Astrocyte of the spinal cord (primary cell): ENCODE measurements at regions not wholly inside any gene's neighbourhood (a gene's known extent, or its start where the extent isn't known, plus 50 kb on each side); places are given as distances from the start of the nearest gene placed in this dataset.

Experiments used
- DNase-seq: peaks from one replicate; pipeline ENCODE4 v3.0.0; 2011; ENCODE audit warnings: low read depth, low spot score
- H3K4me3 ChIP-seq: 2 replicates; pipeline ENCODE4 v1.5.1; 2011; ENCODE audit warnings: low read depth, mild to moderate bottlenecking, low read length, moderate library complexity
- in situ Hi-C: cut with HindIII; loops from 2 replicates; pipeline ENCODE4 v1.10.0; 2017; ENCODE audit warnings: low sequenced_read_pairs
- TF ChIP-seq, protein P1 (sequence below): IDR thresholded peaks from 2 replicates; pipeline ENCODE4 v1.5.1; 2012; ENCODE audit warnings: low read depth, mild to moderate bottlenecking, low read length, inconsistent platforms

DNA sequence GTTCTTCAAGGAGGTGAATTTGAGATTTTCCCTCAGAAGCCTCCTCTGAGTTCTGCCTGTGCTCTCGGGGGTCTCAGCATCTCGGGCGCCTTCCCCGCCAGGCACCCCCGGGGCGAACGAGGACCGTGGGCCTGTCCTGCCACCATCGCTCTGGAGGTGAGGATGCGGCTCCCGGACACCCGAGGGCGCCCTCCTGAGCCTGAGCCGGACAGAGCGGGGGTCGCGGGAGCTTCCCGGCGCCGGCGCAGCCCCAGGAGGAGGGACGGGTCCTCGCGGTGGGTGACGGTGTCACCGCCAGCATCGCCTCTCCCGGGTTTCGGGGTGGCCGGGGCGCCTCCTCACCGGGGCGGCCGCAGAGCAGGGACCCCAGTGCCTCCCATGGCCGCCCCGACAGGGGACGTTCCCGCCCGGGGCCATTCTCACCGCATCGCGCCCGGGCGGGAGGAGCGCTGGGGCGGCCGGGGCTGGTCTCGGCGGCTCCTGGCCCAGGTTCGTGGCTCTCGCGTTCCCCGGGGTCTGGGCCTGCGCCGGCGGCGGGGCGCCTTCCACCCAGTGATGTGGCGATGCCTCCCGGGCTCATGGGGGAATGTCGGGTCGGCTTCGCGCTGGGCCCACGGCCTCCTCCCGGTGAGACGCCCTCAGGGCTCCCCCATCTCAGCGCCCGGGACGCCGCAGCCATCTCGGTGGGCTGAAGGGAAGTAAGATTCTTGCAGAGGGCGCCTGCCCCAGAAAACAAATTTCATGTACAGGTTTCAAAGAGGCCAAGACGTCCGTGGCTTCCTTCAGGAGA is 210.5 kb downstream of the ERMARD start:
- no peak for DNase-seq
- no peak overlapping the region for H3K4me3 ChIP-seq
- in situ Hi-C loops: no loop called here
- TF ChIP-seq, protein P1, sequence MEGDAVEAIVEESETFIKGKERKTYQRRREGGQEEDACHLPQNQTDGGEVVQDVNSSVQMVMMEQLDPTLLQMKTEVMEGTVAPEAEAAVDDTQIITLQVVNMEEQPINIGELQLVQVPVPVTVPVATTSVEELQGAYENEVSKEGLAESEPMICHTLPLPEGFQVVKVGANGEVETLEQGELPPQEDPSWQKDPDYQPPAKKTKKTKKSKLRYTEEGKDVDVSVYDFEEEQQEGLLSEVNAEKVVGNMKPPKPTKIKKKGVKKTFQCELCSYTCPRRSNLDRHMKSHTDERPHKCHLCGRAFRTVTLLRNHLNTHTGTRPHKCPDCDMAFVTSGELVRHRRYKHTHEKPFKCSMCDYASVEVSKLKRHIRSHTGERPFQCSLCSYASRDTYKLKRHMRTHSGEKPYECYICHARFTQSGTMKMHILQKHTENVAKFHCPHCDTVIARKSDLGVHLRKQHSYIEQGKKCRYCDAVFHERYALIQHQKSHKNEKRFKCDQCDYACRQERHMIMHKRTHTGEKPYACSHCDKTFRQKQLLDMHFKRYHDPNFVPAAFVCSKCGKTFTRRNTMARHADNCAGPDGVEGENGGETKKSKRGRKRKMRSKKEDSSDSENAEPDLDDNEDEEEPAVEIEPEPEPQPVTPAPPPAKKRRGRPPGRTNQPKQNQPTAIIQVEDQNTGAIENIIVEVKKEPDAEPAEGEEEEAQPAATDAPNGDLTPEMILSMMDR: no peak

DNA sequence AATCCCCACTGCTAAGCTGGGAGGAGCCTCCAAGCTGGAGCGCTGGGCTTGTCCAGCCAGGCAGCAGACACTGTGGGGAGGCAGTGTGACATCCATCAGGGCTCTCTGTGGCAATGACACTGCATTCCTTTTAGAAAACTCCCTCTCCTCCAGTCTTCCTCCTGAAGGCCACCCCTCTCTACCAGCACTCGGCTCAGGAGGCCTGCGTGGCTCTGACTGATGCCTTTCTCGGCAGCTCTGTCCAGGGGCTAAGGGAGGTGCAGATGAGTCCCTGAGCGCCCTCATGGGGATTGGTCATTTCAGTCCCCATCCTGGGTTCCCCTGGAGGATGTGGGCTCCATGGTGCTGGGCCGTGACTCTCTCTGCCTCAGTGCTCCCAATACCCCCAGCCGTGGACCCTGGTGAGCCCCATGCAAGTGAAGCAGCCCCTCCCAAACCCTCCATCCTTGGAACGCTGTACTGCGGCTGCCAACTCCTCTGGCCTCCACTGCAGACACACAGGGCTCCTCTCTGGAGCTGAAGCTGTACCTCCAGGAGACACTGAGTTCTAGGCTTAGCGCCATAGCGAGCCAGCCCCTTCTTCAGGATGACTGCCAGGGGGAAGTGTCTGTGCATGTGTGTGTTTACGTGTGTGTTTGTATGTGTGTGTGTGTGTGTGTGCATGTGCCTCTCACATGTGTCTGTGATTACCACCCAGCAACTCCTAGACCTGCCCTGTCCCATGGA is 209.6 kb downstream of the ERMARD start:
- in situ Hi-C loops: no loop called here
- no peak overlapping the region for H3K4me3 ChIP-seq
- no peak for DNase-seq
- TF ChIP-seq, protein P1: no peak

DNA sequence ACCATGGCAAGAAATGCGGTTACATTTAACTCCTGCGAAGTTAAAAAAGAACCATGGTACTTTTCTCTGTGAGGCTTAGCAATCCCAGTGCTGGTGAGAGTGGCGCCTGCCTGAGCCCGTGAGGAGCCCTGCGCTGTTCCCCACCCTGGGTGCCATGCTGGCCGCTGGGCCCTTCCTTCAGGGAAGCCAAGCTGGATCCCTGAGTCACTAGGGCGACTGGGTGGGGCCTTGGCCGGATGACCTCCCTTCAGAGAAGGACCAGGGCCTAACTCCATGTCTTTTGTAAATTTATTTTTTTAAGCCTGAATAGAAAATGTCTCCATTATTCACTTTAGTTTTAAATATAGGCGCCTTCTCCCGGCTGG is 209.1 kb downstream of the ERMARD start:
- TF ChIP-seq, protein P1: no peak
- in situ Hi-C loops: no loop called here
- DNase-seq: no peak
- no peak overlapping the region for H3K4me3 ChIP-seq

DNA sequence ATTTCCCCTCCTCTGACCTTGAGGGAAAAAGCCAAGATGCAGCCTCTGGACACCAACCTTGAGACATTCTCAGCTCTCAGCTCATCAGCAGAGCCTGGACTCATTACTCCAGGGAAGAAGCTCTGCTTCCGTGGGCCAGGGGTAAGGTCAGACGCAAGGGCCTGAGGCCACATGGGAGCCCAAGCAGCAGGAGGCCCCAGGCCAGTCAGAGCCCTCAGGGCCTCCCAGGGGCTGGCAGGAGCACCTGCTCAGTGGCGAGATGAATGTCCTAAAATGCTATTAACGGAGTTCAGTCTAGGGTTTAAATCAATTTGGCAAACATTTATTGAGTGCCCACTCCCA is 208.6 kb downstream of the ERMARD start:
- H3K4me3 ChIP-seq: no peak overlapping the region
- DNase-seq: no peak
- in situ Hi-C loops: no loop called here
- TF ChIP-seq, protein P1: no peak

DNA sequence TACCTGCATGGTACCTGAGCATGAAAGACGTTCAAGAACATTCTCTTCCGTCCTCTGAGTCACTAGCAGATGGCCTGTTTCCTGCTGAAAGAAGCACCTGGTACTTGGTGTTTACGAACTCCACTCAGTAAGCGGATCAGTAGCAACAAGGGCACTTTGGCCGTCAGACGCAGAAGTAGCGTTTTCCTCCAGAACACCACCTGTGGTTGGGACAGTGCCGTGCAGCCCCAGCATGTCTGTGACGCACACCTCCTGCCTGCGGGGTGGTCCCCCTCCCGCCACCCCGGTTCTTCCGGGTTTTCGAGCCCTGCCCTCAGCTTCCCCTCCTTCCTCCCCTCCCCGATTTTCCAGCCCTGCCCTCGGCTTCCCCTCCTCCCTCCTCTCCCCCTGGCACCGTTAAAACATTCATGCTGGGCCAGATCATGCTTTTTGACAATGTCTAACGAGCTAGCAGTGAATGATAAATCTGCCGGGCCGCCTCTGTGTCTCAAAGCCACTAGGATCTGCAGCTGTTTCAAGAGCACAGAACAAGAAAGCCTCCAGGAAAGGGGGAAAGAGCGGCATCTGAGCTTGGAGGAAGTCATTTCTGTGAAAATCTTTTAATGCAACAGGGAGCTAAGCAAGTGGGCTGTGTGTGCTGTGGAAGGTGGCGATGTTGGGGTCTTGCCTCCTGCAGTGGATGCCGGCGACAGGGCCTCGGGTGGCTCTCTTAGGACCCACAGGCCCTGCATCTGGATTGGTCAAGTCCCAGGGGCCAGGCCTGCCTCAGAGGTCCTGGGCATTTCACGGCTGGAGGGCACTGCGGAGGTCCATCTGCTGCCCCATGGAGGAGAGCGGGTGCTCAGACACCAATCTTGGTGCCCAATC is 207.9 kb downstream of the ERMARD start:
- in situ Hi-C loops: no loop called here
- no peak for DNase-seq
- H3K4me3 ChIP-seq: no peak overlapping the region
- TF ChIP-seq, protein P1: no peak

DNA sequence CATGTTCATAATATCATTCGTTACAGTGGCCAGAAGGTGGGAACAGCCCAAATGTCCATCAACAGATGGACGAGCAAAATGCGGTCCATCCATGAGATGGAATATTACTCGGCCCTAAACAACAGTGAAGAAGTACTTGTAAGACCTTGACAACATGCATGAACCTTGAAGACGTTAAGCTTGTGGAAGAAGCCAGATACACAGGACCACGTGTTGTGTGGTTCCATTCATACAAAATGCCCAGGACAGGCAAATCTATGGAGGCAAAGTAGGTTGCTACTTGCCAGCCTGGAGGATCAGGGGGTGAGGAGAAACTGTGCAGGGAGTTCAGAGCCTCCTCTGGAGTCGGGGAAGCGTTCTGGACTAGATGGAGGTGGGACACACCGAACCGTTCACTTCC is 207.1 kb downstream of the ERMARD start:
- in situ Hi-C loops: no loop called here

More for the DNA sequence above, 207.1 kb downstream of the ERMARD start:
- TF ChIP-seq, protein P1: no peak
- H3K4me3 ChIP-seq: no peak overlapping the region
- no peak for DNase-seq
